Right atrium auricular region (tissue), 2 donors: ENCODE measurements at regions not wholly inside any gene's neighbourhood (a gene's known extent, or its start where the extent isn't known, plus 50 kb on each side); places are given as distances from the start of the nearest gene placed in this dataset.

Experiments used
- DNase-seq: peaks from one replicate; pipeline ENCODE4 v3.0.0-alpha.2; 2019; ENCODE audit warnings: low spot score
- H3K27ac ChIP-seq, 2 donors: fragments of 200-600 bp; sonication (generic); 1 replicate in 1 of 2; 2 replicates in 1 of 2; pipeline ENCODE4 v1.5.1; 2016 to 2019
- H3K27me3 ChIP-seq, 2 donors: fragments of 200-600 bp; sonication (generic); one replicate each; pipeline versions ENCODE4 v1.5.1 to v1.6.0; 2017 to 2019
- H3K36me3 ChIP-seq: fragments of 200-600 bp; sonication (generic); one replicate; pipeline ENCODE4 v1.5.1; 2016
- H3K4me1 ChIP-seq, 2 donors: fragments of 200-600 bp; sonication (generic); one replicate each; pipeline versions ENCODE4 v1.5.1 to v1.6.0; 2017 to 2019
- H3K4me3 ChIP-seq, 2 donors: fragments of 200-600 bp; sonication (generic); 1 replicate in 1 of 2; 2 replicates in 1 of 2; pipeline ENCODE4 v1.5.1; 2017 to 2019; ENCODE audit warnings: mild to moderate bottlenecking in 1 of 2, moderate library complexity in 1 of 2
- H3K9me3 ChIP-seq, 2 donors: fragments of 200-600 bp; sonication (generic); one replicate each; pipeline ENCODE4 v1.5.1; 2019
- TF ChIP-seq, protein P1 (sequence below), 2 donors: fragments of 200-600 bp; sonication (generic); IDR thresholded peaks; one replicate each; pipeline ENCODE4 v1.5.1; 2019; ENCODE audit warnings: antibody characterized with exemption in 2 of 2

DNA sequence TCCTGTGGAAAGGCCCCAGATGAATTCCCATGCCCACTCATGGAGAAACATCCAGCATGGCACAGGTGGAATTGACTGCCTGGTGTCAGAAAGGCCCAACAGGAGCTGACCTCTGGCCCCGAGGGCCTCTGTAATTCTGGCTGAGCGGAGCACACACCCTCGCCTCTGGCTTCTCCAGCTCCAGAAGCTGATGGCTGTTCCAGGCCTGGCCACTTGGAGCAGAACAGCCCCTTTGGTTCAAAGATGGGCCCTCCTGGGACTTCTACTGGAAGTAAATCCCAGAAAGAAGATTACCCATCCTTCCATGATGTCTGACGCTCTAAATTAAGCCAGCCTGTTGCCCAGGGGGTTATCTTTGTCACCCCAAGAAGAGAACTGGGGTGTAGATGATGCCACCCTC is 275.1 kb upstream of the CDH4 start:
- H3K4me3 ChIP-seq, result no peak overlapping the region
- TF ChIP-seq, protein P1, sequence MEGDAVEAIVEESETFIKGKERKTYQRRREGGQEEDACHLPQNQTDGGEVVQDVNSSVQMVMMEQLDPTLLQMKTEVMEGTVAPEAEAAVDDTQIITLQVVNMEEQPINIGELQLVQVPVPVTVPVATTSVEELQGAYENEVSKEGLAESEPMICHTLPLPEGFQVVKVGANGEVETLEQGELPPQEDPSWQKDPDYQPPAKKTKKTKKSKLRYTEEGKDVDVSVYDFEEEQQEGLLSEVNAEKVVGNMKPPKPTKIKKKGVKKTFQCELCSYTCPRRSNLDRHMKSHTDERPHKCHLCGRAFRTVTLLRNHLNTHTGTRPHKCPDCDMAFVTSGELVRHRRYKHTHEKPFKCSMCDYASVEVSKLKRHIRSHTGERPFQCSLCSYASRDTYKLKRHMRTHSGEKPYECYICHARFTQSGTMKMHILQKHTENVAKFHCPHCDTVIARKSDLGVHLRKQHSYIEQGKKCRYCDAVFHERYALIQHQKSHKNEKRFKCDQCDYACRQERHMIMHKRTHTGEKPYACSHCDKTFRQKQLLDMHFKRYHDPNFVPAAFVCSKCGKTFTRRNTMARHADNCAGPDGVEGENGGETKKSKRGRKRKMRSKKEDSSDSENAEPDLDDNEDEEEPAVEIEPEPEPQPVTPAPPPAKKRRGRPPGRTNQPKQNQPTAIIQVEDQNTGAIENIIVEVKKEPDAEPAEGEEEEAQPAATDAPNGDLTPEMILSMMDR (IDR thresholded peaks at IDR 0.05), result no peak
- H3K36me3 ChIP-seq, result no peaks in the 10 kb centered on the region
- no peak overlapping the region for H3K27ac ChIP-seq
- DNase-seq, result no peak
- H3K9me3 ChIP-seq, result peaks cover 0 to 27% of the 10 kb centered on the region in 2 donors
- no peaks in the 10 kb centered on the region for H3K27me3 ChIP-seq
- H3K4me1 ChIP-seq, result no peaks in the 10 kb centered on the region

DNA sequence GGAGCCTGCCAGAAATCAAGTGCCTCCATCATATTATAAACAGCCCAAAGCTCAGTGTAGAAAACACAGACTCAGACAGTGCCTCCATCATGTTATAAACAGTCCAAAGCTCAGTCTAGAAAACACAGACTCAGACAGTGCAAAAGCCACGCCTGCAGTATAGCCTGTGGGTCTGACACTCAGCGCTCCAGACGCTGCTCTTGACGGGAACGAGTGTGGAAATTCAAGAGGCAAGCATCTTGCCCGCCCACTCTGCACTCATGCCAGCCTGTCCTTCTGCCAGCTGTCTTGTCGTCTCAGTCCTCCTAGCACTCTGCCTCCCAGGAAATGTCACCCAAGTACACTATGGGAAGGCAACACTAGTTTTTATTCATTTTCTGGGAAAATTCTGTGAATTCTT is 274.2 kb upstream of the CDH4 start:
- no peaks in the 10 kb centered on the region for H3K36me3 ChIP-seq
- peaks cover 0 to 27% of the 10 kb centered on the region in 2 donors for H3K9me3 ChIP-seq
- no peak for DNase-seq
- H3K4me3 ChIP-seq, result no peak overlapping the region
- TF ChIP-seq, protein P1 (IDR thresholded peaks at IDR 0.05), result no peak
- H3K27me3 ChIP-seq, result no peaks in the 10 kb centered on the region
- no peak overlapping the region for H3K27ac ChIP-seq
- no peaks in the 10 kb centered on the region for H3K4me1 ChIP-seq

DNA sequence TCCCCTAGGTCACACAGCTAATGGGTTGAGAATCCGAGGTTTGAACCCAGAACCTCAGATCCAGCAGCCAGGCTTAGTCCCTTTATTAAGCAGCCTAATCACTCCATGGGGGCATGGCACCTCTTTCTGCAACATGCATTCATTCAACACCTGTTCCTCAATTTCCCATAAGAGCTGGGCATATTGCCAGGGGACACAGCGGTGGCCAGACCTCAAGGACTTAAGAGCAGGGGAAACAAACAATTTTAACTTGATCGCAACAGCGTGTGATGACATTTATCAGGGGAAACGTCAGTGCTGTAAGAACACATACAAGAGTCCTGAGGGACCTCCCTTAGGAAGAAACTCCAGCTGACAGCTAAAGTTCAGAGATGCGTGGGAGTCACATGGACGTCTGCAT is 267.4 kb upstream of the CDH4 start:
- Histone ChIP-seq H3K27me3 (no peaks in the 10 kb centered on the region), H3K9me3 (peaks cover 0 to 13% of the 10 kb centered on the region in 2 donors), H3K4me3 (no peak overlapping the region), H3K4me1 (no peaks in the 10 kb centered on the region), H3K36me3 (no peaks in the 10 kb centered on the region), H3K27ac (no peak overlapping the region)
- TF ChIP-seq, protein P1 (IDR thresholded peaks at IDR 0.05), result no peak
- DNase-seq, result no peak

- Histone ChIP-seq H3K36me3 (no peaks in the 10 kb centered on the region), H3K4me1 (no peaks in the 10 kb centered on the region), H3K27me3 (no peaks in the 10 kb centered on the region), H3K4me3 (no peak overlapping the region), H3K27ac (no peak overlapping the region), H3K9me3 (no peaks in the 10 kb centered on the region)
- no peak for DNase-seq
- TF ChIP-seq, protein P1 (IDR thresholded peaks at IDR 0.05), result no peak
Observed at GRCh38 chr20:60986506-60987156, 265.4 kb upstream of the CDH4 start.

DNA sequence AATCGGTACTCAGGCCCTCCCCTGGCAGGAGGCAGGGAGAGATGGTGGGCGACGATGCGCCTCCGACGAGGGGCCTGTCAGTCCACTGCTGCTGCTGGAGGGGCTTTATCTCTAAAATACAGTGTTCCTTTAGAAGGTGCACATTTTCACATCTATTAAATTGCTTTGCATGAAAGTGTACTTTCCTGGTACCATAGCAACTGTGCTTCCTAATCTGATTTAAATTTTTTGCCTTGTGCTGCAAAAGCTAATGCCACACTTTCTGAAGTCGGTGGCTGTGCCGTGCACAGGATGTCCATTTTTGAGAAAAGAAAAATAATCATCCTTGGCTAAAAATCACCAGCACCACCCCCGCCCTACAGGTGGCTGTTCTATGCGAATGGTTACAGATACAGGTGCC is 262.0 kb upstream of the CDH4 start:
- H3K27ac ChIP-seq, result no peak overlapping the region
- no peak for DNase-seq
- no peaks in the 10 kb centered on the region for H3K4me1 ChIP-seq
- no peaks in the 10 kb centered on the region for H3K9me3 ChIP-seq
- no peak overlapping the region for H3K4me3 ChIP-seq
- H3K27me3 ChIP-seq, result no peaks in the 10 kb centered on the region
- TF ChIP-seq, protein P1 (IDR thresholded peaks at IDR 0.05), result no peak
- H3K36me3 ChIP-seq, result no peaks in the 10 kb centered on the region

GRCh38 chr20:60990643-60991042 is 261.4 kb upstream of the CDH4 start:
- H3K27me3 ChIP-seq, result no peaks in the 10 kb centered on the region
- TF ChIP-seq, protein P1 (IDR thresholded peaks at IDR 0.05), result no peak

More at GRCh38 chr20:60990643-60991042, 261.4 kb upstream of the CDH4 start:
- Histone ChIP-seq H3K9me3 (no peaks in the 10 kb centered on the region), H3K4me1 (no peaks in the 10 kb centered on the region), H3K36me3 (no peaks in the 10 kb centered on the region), H3K27ac (no peak overlapping the region), H3K4me3 (no peak overlapping the region)
- DNase-seq, result no peak
